GM21723 (cell line): ENCODE measurements at regions not wholly inside any gene's neighbourhood (a gene's known extent, or its start where the extent isn't known, plus 50 kb on each side); places are given as distances from the start of the nearest gene placed in this dataset.
A peak's percentile ranks its signal among the peaks of the same experiment; 100 is the strongest.

ENCODE experiments used
- ATAC-seq: cut with Tn5 transposase; IDR thresholded peaks from one replicate; pipeline ENCODE4 v1.9.1; 2021; ENCODE audit warnings: mild to moderate bottlenecking, moderate library complexity; ENCODE audit not compliant: unreplicated experiment

- ATAC-seq, result no peak
Measured at GRCh38 chr3:5304188-5304587, 116.7 kb downstream of the EDEM1 start.

- ATAC-seq, result peak; percentile 87
Measured at GRCh38 chr3:5304789-5305683, 117.5 kb downstream of the EDEM1 start.

GRCh38 chr3:5305684-5305989, 118.1 kb downstream of the EDEM1 start:
- ATAC-seq, result peak; percentile 22

- ATAC-seq, result no peak
Measured at GRCh38 chr3:5309171-5309570, 121.7 kb downstream of the EDEM1 start.

- no peak for ATAC-seq
Measured at GRCh38 chr3:5309602-5310001, 122.1 kb downstream of the EDEM1 start.

GRCh38 chr3:5310509-5310908, 123.0 kb downstream of the EDEM1 start:
- no peak for ATAC-seq

- no peak for ATAC-seq
Measured at GRCh38 chr3:5312290-5312689, 124.8 kb downstream of the EDEM1 start.

GRCh38 chr3:5314897-5315296, 127.4 kb downstream of the EDEM1 start:
- ATAC-seq, result no peak

GRCh38 chr3:5317557-5317956, 130.1 kb downstream of the EDEM1 start:
- no peak for ATAC-seq

GRCh38 chr3:5319454-5319853, 131.9 kb downstream of the EDEM1 start:
- no peak for ATAC-seq

GRCh38 chr3:5321666-5322340, 134.3 kb downstream of the EDEM1 start:
- ATAC-seq, result no peak

GRCh38 chr3:5324780-5325179, 137.3 kb downstream of the EDEM1 start:
- ATAC-seq, result no peak

- no peak for ATAC-seq
Measured at GRCh38 chr3:5330152-5330810, 142.8 kb downstream of the EDEM1 start.

GRCh38 chr3:5331567-5332269, 144.2 kb downstream of the EDEM1 start:
- no peak for ATAC-seq

GRCh38 chr3:5332270-5332956, 144.9 kb downstream of the EDEM1 start:
- no peak for ATAC-seq

GRCh38 chr3:5339967-5340535, 152.5 kb downstream of the EDEM1 start:
- no peak for ATAC-seq

- ATAC-seq, result no peak
Measured at GRCh38 chr3:5341610-5342009, 154.1 kb downstream of the EDEM1 start.

GRCh38 chr3:5343459-5343858, 156.0 kb downstream of the EDEM1 start:
- ATAC-seq, result no peak

- ATAC-seq, result no peak
Measured at GRCh38 chr3:5344707-5345106, 157.2 kb downstream of the EDEM1 start.

GRCh38 chr3:5347486-5347885, 160.0 kb downstream of the EDEM1 start:
- no peak for ATAC-seq
